Glomerular endothelial cell (primary cell): ENCODE measurements at regions not wholly inside any gene's neighbourhood (a gene's known extent, or its start where the extent isn't known, plus 50 kb on each side); places are given as distances from the start of the nearest gene placed in this dataset.

ENCODE experiments used
- DNase-seq: peaks from one replicate; pipeline ENCODE4 v3.0.0-alpha.2; 2011; ENCODE audit warnings: low read depth, low spot score; ENCODE audit errors: extremely low read depth

GRCh38 chr10:64060389-64060788 is 539.2 kb downstream of the REEP3 start:
- DNase-seq, result no peak

DNA sequence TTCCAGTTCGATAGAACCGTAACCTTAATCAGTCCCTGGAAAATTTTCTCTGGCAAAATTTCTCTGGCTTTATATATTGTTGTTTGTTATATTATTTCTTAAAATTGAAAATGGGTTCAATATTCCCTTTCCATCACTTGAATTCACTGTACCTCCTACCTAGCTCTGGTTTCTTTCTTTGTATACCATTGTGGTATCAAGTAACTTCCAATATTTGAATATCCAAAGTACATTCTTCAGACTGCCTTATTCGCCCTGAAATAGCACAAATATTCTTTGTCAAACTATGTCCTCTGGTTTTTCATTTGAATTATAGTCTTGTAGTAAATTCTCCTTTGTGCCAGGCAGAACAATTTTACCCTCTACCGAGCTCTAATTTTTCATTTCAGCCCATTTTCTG is 541.6 kb downstream of the REEP3 start:
- no peak for DNase-seq

DNA sequence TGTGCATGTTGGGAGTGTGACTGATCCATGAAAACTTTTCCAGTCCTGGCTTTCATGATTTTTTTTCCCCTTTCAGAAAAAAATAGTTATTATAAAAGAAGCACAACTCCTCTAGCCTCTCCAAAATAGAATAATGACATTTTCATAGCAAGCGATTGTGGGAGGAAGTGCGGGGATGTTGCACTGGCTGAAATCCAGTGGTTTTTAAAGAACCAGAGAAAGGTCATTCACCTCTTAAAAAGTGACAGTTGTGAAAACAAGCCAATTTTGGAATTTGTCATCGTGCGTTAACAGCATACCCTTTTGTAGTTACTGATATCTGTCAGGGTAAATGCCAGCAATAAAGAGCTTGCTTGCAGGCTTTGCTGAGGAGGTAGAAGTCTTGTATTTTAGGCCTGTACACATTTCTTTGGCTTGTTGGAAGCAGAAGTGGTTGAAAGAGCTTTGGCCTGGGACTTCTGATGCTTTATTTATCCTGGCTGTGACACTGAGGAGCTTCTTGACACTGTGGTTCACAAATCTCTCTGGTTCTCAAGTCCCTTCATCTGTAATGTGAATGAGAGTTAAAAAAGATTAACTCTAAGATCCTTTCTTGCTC is 545.9 kb downstream of the REEP3 start:
- no peak for DNase-seq

- no peak for DNase-seq
Observed at GRCh38 chr10:64067859-64068258, 546.7 kb downstream of the REEP3 start.

- no peak for DNase-seq
Observed at GRCh38 chr10:64070241-64070640, 549.0 kb downstream of the REEP3 start.

DNA sequence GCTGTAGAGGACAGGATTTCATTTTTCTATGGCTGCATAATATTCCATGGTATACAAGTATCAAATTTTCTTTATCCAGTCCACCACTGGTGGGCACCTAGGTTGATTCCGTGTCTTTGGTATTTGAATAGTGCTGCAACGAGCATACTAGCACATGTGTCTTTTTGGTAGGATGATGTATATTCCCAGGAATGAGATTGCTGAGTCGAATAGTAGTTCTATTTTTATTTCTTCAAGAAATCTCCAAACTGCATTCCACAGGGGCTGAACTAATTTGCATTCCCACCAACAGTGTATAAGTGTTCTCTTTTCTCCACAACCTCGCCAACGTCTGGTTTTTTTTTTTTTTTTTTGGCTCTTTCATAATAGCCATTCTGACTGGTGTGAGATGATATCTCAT is 550.0 kb downstream of the REEP3 start:
- DNase-seq, result no peak

GRCh38 chr10:64075604-64076003 is 554.4 kb downstream of the REEP3 start:
- no peak for DNase-seq

DNA sequence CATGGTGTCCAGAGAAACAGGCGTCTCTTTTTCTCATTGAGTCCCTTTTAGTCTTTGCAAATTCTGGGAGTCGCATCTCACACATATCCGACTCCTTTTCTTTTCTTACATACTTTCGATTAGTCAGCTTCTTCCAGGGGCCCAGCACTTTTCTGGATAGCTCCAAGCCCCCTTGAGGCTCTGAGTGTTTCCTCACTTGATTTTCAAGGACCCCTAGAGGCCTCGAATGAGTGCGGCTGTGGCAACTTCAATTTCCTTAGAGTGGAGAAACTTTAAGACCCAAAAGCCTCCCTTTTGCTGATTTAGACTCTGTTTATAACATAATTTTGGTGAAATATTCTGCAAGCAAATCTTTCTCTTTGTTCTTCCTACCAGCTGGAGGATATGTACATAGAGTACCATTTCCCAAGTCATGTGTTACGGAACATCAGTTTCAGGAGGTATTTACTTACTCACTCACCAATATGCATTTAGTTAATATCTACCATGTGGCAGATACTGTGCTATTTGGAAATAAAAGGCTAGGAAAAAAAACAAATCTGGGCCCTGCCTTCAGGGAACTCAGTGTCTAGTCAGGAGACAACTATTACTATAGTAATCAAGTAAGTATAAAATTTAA is 555.2 kb downstream of the REEP3 start:
- no peak for DNase-seq

- DNase-seq, result no peak
Observed at GRCh38 chr10:64079341-64079740, 558.1 kb downstream of the REEP3 start.

GRCh38 chr10:64080071-64080470 is 558.9 kb downstream of the REEP3 start:
- no peak for DNase-seq

DNA sequence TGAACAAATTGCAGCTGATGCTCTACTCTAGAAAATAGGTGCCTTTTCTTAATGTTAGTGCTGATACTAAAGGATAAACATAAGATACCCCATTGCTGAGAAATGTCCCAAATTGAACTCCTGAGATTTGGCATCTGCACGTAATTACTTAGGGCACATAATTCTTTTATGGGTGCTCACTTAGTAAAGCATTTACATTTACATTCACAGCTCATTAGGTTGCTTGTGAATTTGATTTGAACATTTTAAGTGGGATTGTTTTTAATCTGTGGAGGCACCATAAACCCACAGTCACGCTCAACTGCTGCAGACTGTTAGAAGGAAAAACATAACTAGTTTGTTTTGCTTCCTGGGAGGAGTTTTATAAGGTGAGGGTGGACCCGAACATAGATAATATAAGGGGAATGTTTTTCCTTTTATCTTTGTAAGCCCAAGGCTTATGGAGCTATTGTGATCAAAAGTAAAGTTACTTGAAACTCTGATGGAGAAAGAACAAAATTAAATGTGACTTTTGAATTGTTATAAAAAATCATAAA is 560.8 kb downstream of the REEP3 start:
- no peak for DNase-seq

DNA sequence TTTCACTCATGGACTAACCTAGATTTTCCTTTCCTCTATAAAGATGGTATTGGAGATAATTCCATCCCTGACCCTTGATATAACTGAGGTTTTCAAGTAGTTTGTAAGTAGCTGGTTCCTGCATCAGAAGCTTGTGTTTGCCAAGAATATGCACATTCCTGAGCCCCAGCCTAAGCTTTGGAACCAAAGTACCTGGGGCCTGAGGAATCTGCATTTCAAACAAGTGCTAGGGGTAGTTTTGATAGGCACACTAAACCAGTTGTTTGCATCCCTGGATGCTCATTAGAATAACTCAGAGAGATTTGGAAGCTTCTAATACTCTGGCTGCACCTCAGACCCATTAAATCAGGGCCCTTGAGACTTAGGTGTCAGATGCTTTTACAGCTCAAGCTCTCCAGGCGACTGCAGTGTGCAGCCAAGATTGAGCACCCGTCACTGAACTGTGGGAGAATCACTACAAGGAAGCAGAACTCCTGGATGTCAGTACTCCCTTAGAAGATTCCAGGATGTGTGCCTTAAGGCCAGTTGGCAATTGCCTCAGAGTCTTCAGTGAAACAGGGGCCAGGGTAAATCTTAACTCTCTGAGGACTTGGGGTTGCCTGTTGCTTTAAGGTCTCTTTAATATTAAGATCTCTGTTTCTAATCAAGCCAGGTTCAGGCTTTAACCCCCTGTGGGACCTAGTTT is 565.0 kb downstream of the REEP3 start:
- no peak for DNase-seq

- no peak for DNase-seq
Observed at GRCh38 chr10:64089648-64090047, 568.4 kb downstream of the REEP3 start.

- no peak for DNase-seq
Observed at GRCh38 chr10:64090865-64091264, 569.7 kb downstream of the REEP3 start.

DNA sequence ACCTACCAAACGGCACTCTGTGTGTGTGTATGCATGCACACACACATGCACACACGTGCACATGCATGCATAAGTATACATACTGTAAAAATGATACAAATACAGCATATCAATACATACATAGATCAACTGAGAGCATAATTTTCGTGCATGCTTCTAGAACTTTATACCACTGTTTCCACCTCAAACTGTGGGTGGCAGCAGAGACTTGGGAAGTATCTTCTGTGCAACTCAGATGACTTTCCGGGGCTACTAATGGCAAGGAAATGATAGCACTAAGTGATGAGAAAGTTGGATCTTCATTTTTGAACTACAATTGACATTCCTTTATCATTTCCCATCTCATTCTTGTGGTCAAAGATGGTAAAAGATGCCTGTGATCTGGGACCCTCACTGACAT is 570.7 kb downstream of the REEP3 start:
- DNase-seq, result no peak

DNA sequence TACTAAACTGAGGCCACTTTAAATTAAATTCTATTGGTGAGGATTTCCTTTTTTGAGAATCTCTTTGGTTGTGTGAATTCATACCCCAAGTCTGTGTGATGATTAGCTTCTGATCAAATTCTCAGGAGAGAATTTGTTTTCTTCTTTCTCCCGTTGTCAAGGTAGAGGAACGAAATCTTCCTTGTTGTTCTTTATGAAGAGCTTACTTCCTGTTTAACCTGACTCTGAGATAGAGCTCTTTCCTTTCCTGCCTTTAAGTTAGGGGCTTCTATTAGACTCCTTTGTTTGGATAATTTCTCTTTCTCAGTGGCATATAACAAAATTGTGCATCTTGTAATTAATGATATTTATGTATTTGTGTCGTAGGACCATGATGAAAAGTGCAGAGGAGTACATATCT is 572.1 kb downstream of the REEP3 start:
- no peak for DNase-seq

GRCh38 chr10:64093946-64094535 is 572.8 kb downstream of the REEP3 start:
- no peak for DNase-seq

GRCh38 chr10:64096941-64097340 is 575.7 kb downstream of the REEP3 start:
- no peak for DNase-seq

DNA sequence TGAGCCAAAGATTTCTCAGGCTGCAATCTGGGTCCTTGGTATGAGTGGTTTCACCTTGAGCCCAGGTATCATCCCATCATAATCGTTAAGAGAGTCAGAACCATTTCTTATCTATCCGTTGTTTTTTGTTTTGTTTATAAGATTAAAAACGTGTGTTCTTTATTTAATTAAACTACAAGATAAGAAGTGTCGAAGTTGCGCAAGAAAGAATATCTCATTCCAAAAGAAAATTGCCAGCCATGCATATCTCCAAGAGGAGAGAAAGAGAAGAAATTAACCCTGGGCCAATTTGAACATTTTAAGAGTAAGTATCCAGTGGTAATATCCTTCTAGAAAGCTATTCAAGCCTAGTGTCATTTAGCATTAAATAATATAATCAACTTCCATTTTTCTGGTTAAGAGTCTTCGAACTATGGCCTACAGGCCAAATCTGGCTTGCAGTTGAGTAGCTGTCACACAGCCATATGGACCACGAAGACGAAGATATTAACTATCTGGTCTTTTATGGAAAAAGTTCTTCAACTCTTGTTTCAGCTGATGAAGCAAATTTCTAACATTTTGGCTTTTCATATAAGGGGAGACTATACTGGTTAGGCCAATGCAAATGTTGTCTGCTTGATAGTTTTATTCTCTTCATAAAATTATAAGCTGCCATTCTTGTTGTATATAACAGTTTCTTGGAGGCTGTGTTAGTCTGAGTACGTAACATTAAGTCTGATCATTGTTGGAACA is 576.4 kb downstream of the REEP3 start:
- DNase-seq, result no peak

GRCh38 chr10:64098994-64099393 is 577.8 kb downstream of the REEP3 start:
- no peak for DNase-seq

GRCh38 chr10:64101606-64102263 is 580.5 kb downstream of the REEP3 start:
- no peak for DNase-seq
